ENCODE measurements at regions not wholly inside any gene's neighbourhood (a gene's known extent, or its start where the extent isn't known, plus 50 kb on each side); places are given as distances from the start of the nearest gene placed in this dataset.

- ChIA-PET POLR2A (no interaction called here), CTCF (no interaction called here)
- Histone ChIP-seq H3K27ac (ENCODE audit: low read length in 2 of 2) (no peak overlapping the region), H4K20me1 (ENCODE audit: control insufficient read depth, insufficient read depth, low read length, poor library complexity, severe bottlenecking) (no peaks in the 10 kb centered on the region), H3K9me3 (ENCODE audit: control extremely low read depth in 1 of 3, control insufficient read depth in 2 of 3, insufficient read depth in 1 of 3, low read length in 2 of 3) (peaks cover 0 to 35% (median 1%) of the 10 kb centered on the region in 3 donors), H3K36me3 (replicated peaks in 1 of 2; ENCODE audit: control extremely low read depth in 1 of 2, control insufficient read depth in 1 of 2, extremely low read depth in 1 of 2, insufficient read depth in 2 of 2, low read length in 1 of 2) (no peaks in the 10 kb centered on the region), H3K4me1 (ENCODE audit: control insufficient read depth in 2 of 2, insufficient read depth in 2 of 2, low read length in 2 of 2) (no peaks in the 10 kb centered on the region), H3K27me3 (replicated peaks in 1 of 4; ENCODE audit: control extremely low read depth in 1 of 4, control insufficient read depth in 3 of 4, insufficient read depth in 4 of 4, low read length in 3 of 4) (no peaks in the 10 kb centered on the region), H3K4me3 (ENCODE audit: control extremely low read depth in 1 of 5, extremely low read depth in 1 of 5, insufficient read depth in 1 of 5, low read depth in 2 of 5, low read length in 4 of 5) (no peak overlapping the region), H3K4me2 (replicated peaks; ENCODE audit: low read depth, low read length, poor library complexity, severe bottlenecking) (no peak overlapping the region), H3K9ac (ENCODE audit: low read length) (no peak overlapping the region), H2AFZ (ENCODE audit: insufficient read depth, low read depth, low read length, poor library complexity, severe bottlenecking) (no peak overlapping the region), H3K79me2 (ENCODE audit: control insufficient read depth, insufficient read depth, low read length) (no peaks in the 10 kb centered on the region)
- 64% methylated on average over 4 of the region's 6 CpGs for WGBS (ENCODE audit: insufficient coverage)
- TF ChIP-seq, protein P1, sequence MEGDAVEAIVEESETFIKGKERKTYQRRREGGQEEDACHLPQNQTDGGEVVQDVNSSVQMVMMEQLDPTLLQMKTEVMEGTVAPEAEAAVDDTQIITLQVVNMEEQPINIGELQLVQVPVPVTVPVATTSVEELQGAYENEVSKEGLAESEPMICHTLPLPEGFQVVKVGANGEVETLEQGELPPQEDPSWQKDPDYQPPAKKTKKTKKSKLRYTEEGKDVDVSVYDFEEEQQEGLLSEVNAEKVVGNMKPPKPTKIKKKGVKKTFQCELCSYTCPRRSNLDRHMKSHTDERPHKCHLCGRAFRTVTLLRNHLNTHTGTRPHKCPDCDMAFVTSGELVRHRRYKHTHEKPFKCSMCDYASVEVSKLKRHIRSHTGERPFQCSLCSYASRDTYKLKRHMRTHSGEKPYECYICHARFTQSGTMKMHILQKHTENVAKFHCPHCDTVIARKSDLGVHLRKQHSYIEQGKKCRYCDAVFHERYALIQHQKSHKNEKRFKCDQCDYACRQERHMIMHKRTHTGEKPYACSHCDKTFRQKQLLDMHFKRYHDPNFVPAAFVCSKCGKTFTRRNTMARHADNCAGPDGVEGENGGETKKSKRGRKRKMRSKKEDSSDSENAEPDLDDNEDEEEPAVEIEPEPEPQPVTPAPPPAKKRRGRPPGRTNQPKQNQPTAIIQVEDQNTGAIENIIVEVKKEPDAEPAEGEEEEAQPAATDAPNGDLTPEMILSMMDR (IDR thresholded peaks at IDR 0.05), result no peak
- no peak for TF ChIP-seq EZH2 (IDR thresholded peaks at IDR 0.05; ENCODE audit: borderline replicate concordance, insufficient read depth, low read depth, low read length, poor library complexity, severe bottlenecking)
- ATAC-seq (ENCODE audit: low read depth), result no peak
- no peaks in the 10 kb centered on the region for H3K27me3 Mint-ChIP-seq
- peaks cover 3% of the 10 kb centered on the region for H3K9me3 Mint-ChIP-seq (ENCODE audit: insufficient read depth)
- intact Hi-C loops (cut with micrococcal nuclease), result no loop called here
- no peak overlapping the region for H3K4me3 Mint-ChIP-seq
- DNase-seq, result no peak
- H3K4me1 Mint-ChIP-seq, result no peaks in the 10 kb centered on the region
- H3K27ac Mint-ChIP-seq, result no peak overlapping the region
These were observed 249.2 kb upstream of the IRX2 start for GRCh38 chr5:3000631-3001030.

DNA sequence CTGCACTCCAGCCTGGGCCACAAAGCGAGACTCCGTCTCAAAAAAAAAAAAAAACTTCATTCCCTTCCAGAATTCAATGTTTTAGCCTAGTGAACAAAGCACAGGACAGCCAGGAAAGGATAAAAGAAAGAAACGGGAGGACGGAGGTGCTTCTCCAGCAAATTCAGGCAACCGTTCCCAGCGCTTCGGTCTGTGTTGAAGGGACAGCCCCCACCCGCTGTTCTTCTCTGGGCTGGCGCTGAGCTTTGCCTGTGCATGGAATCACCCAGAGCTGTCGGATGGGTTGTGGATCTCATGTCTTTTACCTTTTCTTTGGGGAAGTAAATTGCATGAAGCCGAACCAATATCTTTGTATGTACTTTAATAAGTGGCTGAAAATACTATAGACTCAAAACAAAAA, 248.4 kb upstream of the IRX2 start:
- no peaks in the 10 kb centered on the region for H3K27me3 Mint-ChIP-seq
- H3K36me3 ChIP-seq (replicated peaks in 1 of 2; ENCODE audit: control extremely low read depth in 1 of 2, control insufficient read depth in 1 of 2, extremely low read depth in 1 of 2, insufficient read depth in 2 of 2, low read length in 1 of 2), result no peaks in the 10 kb centered on the region

More for the DNA sequence above, 248.4 kb upstream of the IRX2 start:
- H3K27ac ChIP-seq (ENCODE audit: low read length in 2 of 2), result no peak overlapping the region
- H3K4me1 ChIP-seq (ENCODE audit: control insufficient read depth in 2 of 2, insufficient read depth in 2 of 2, low read length in 2 of 2), result no peaks in the 10 kb centered on the region
- no peak overlapping the region for H3K4me3 ChIP-seq (ENCODE audit: control extremely low read depth in 1 of 5, extremely low read depth in 1 of 5, insufficient read depth in 1 of 5, low read depth in 2 of 5, low read length in 4 of 5)
- H3K9ac ChIP-seq (ENCODE audit: low read length), result no peak overlapping the region
- ChIA-PET CTCF (no interaction called here), POLR2A (no interaction called here)
- H2AFZ ChIP-seq (ENCODE audit: insufficient read depth, low read depth, low read length, poor library complexity, severe bottlenecking), result no peak overlapping the region
- no peaks in the 10 kb centered on the region for H3K79me2 ChIP-seq (ENCODE audit: control insufficient read depth, insufficient read depth, low read length)
- ATAC-seq (ENCODE audit: low read depth), result no peak
- H3K4me3 Mint-ChIP-seq, result no peak overlapping the region
- DNase-seq, result no peak
- WGBS (ENCODE audit: insufficient coverage), result 90% methylated on average over 9 of the region's 11 CpGs
- H3K9me3 ChIP-seq (ENCODE audit: control extremely low read depth in 1 of 3, control insufficient read depth in 2 of 3, insufficient read depth in 1 of 3, low read length in 2 of 3), result peaks cover 0 to 33% (median 1%) of the 10 kb centered on the region in 3 donors
- intact Hi-C loops (cut with micrococcal nuclease), result no loop called here
- no peak overlapping the region for H3K4me2 ChIP-seq (replicated peaks; ENCODE audit: low read depth, low read length, poor library complexity, severe bottlenecking)
- no peak overlapping the region for H3K27ac Mint-ChIP-seq
- no peaks in the 10 kb centered on the region for H3K27me3 ChIP-seq (replicated peaks in 1 of 4; ENCODE audit: control extremely low read depth in 1 of 4, control insufficient read depth in 3 of 4, insufficient read depth in 4 of 4, low read length in 3 of 4)
- H4K20me1 ChIP-seq (ENCODE audit: control insufficient read depth, insufficient read depth, low read length, poor library complexity, severe bottlenecking), result no peaks in the 10 kb centered on the region
- H3K4me1 Mint-ChIP-seq, result no peaks in the 10 kb centered on the region
- TF ChIP-seq EZH2 (IDR thresholded peaks at IDR 0.05; ENCODE audit: borderline replicate concordance, insufficient read depth, low read depth, low read length, poor library complexity, severe bottlenecking), result no peak
- TF ChIP-seq, protein P1 (IDR thresholded peaks at IDR 0.05), result no peak
- H3K9me3 Mint-ChIP-seq (ENCODE audit: insufficient read depth), result no peaks in the 10 kb centered on the region
